Ishikawa (cell line): ENCODE measurements at regions not wholly inside any gene's neighbourhood (a gene's known extent, or its start where the extent isn't known, plus 50 kb on each side); places are given as distances from the start of the nearest gene placed in this dataset.

Source experiments
- EGR1 ChIP-seq: IDR thresholded peaks from 2 replicates; pipeline ENCODE4 v1.6.1; 2012
- TCF12 ChIP-seq: IDR thresholded peaks from 2 replicates; pipeline ENCODE4 v1.6.1; 2012; ENCODE audit warnings: low read depth
- TF ChIP-seq, protein P1 (sequence below): IDR thresholded peaks from 2 replicates; pipeline ENCODE4 v1.6.1; 2012; ENCODE audit warnings: low read depth, mild to moderate bottlenecking
- TF ChIP-seq, protein P2 (sequence below): IDR thresholded peaks from 2 replicates; pipeline ENCODE4 v1.6.1; 2012

DNA sequence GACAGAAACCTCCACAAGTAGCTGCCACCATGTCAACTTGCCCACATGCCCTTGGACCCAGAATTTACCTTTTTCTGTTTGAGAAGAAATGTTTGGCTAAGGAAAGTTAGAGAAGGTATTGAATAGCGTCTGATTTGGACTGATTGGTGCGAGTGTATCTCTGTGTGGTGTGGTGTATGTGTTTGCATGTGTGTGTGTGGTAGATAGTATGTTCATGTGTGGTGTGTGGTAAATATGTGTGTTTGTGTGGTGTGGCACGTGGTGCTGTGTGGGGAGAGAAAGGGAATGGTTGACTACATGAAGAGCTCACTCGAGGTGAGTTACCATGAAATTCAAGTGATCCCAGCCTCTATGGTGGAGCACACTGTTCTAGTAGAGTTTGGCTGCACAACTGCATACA is 360.8 kb upstream of the SPHKAP start:
- TF ChIP-seq, protein P1, sequence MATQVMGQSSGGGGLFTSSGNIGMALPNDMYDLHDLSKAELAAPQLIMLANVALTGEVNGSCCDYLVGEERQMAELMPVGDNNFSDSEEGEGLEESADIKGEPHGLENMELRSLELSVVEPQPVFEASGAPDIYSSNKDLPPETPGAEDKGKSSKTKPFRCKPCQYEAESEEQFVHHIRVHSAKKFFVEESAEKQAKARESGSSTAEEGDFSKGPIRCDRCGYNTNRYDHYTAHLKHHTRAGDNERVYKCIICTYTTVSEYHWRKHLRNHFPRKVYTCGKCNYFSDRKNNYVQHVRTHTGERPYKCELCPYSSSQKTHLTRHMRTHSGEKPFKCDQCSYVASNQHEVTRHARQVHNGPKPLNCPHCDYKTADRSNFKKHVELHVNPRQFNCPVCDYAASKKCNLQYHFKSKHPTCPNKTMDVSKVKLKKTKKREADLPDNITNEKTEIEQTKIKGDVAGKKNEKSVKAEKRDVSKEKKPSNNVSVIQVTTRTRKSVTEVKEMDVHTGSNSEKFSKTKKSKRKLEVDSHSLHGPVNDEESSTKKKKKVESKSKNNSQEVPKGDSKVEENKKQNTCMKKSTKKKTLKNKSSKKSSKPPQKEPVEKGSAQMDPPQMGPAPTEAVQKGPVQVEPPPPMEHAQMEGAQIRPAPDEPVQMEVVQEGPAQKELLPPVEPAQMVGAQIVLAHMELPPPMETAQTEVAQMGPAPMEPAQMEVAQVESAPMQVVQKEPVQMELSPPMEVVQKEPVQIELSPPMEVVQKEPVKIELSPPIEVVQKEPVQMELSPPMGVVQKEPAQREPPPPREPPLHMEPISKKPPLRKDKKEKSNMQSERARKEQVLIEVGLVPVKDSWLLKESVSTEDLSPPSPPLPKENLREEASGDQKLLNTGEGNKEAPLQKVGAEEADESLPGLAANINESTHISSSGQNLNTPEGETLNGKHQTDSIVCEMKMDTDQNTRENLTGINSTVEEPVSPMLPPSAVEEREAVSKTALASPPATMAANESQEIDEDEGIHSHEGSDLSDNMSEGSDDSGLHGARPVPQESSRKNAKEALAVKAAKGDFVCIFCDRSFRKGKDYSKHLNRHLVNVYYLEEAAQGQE = no peak
- TF ChIP-seq, protein P2, sequence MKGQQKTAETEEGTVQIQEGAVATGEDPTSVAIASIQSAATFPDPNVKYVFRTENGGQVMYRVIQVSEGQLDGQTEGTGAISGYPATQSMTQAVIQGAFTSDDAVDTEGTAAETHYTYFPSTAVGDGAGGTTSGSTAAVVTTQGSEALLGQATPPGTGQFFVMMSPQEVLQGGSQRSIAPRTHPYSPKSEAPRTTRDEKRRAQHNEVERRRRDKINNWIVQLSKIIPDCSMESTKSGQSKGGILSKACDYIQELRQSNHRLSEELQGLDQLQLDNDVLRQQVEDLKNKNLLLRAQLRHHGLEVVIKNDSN = no peak
- TF ChIP-seq EGR1 (no peak), TCF12 (no peak)
